Activated CD8-positive, alpha-beta T cell treated with anti-CD3 and anti-CD28 coated beads for 36 hours (primary cell): ENCODE measurements at regions not wholly inside any gene's neighbourhood (a gene's known extent, or its start where the extent isn't known, plus 50 kb on each side); places are given as distances from the start of the nearest gene placed in this dataset.

ENCODE experiments used
- ATAC-seq: fragments of 200-7000 bp; cut with Tn5 transposase; one replicate; pipeline ENCODE4 v1.10.0; 2021; ENCODE audit warnings: mild to moderate bottlenecking, moderate library complexity
- CTCF ChIA-PET: fragments of 350-600 bp; sonication (Branson Sonifier 250); formaldehyde crosslinking; loops from one replicate; lab custom pipeline; 2021; ENCODE audit warnings: antibody characterized with exemption; lab: Charles Lee
- POLR2A ChIA-PET: fragments of 350-600 bp; sonication (Branson Sonifier 250); formaldehyde crosslinking; loops from one replicate; lab custom pipeline; 2021; ENCODE audit warnings: antibody characterized with exemption; lab: Charles Lee
- DNase-seq: peaks from one replicate; pipeline ENCODE4 v3.0.0-alpha.2; 2020
- H3K27ac Mint-ChIP-seq: one replicate; pipeline ENCODE4 v1.8.0; 2021; ENCODE audit warnings: mild to moderate bottlenecking, mixed read lengths
- H3K27me3 Mint-ChIP-seq: one replicate; pipeline ENCODE4 v1.8.0; 2021; ENCODE audit warnings: mixed read lengths
- H3K36me3 Mint-ChIP-seq: one replicate; pipeline ENCODE4 v1.8.0; 2021; ENCODE audit warnings: low read depth, mixed read lengths
- H3K4me1 Mint-ChIP-seq: one replicate; pipeline ENCODE4 v1.8.0; 2021; ENCODE audit warnings: low read depth, mixed read lengths
- H3K4me3 Mint-ChIP-seq: one replicate; pipeline ENCODE4 v1.8.0; 2021; ENCODE audit warnings: mild to moderate bottlenecking, moderate library complexity, mixed read lengths
- H3K9me3 Mint-ChIP-seq: one replicate; pipeline ENCODE4 v1.8.0; 2021; ENCODE audit warnings: mixed read lengths
- intact Hi-C: fragments of 100-400 bp; cut with micrococcal nuclease; formaldehyde crosslinking; loops from one replicate; pipeline ENCODE4 v1.10.0; 2022
- TF ChIP-seq, protein P1 (sequence below): fragments of 200-600 bp; IDR thresholded peaks from one replicate; pipeline ENCODE4 v1.8.0; 2022; ENCODE audit warnings: antibody characterized with exemption, mild to moderate bottlenecking

GRCh38 chr1:61618193-61618592 lies 106.7 kb downstream of the TM2D1 start:
- H3K4me1 Mint-ChIP-seq: no peaks in the 10 kb centered on the region

DNA sequence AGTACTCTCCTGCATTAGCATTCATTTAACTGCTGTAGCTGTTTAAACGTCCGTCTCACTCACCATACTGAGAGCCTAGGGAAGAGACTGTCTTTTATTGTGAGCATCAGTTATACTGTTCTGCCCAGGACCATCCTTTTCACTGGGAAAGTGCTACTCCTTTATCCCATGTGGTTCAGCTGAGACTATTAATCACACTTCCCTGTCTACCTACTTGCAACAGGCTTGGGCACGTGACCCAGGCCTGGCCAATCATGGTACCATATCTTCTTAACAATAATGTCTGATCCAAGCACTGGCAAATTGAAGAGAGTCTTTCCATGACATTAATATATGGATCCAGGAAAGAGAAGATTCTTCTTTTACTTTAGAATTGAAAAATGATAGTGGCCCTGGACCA lies 108.1 kb downstream of the TM2D1 start:
- ChIA-PET CTCF (no interaction called here), POLR2A (no interaction called here)
- ATAC-seq (no peak), DNase-seq (no peak)
- Mint-ChIP-seq H3K27me3 (no peaks in the 10 kb centered on the region), H3K27ac (no peak overlapping the region), H3K4me1 (no peaks in the 10 kb centered on the region), H3K4me3 (no peak overlapping the region), H3K9me3 (no peaks in the 10 kb centered on the region), H3K36me3 (no peaks in the 10 kb centered on the region)
- intact Hi-C loops: no loop called here
- TF ChIP-seq, protein P1, sequence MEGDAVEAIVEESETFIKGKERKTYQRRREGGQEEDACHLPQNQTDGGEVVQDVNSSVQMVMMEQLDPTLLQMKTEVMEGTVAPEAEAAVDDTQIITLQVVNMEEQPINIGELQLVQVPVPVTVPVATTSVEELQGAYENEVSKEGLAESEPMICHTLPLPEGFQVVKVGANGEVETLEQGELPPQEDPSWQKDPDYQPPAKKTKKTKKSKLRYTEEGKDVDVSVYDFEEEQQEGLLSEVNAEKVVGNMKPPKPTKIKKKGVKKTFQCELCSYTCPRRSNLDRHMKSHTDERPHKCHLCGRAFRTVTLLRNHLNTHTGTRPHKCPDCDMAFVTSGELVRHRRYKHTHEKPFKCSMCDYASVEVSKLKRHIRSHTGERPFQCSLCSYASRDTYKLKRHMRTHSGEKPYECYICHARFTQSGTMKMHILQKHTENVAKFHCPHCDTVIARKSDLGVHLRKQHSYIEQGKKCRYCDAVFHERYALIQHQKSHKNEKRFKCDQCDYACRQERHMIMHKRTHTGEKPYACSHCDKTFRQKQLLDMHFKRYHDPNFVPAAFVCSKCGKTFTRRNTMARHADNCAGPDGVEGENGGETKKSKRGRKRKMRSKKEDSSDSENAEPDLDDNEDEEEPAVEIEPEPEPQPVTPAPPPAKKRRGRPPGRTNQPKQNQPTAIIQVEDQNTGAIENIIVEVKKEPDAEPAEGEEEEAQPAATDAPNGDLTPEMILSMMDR: no peak

More at GRCh38 chr1:61618193-61618592, 106.7 kb downstream of the TM2D1 start:
- TF ChIP-seq, protein P1: no peak
- no peaks in the 10 kb centered on the region for H3K27me3 Mint-ChIP-seq
- DNase-seq (no peak), ATAC-seq (no peak)
- POLR2A ChIA-PET: no interaction called here
- H3K27ac Mint-ChIP-seq: no peak overlapping the region
- no peaks in the 10 kb centered on the region for H3K36me3 Mint-ChIP-seq
- intact Hi-C loops: no loop called here
- H3K4me3 Mint-ChIP-seq: no peak overlapping the region
- CTCF ChIA-PET: no interaction called here
- H3K9me3 Mint-ChIP-seq: no peaks in the 10 kb centered on the region

GRCh38 chr1:61612602-61613001 lies 112.3 kb downstream of the TM2D1 start:
- DNase-seq (no peak), ATAC-seq (no peak)
- no peaks in the 10 kb centered on the region for H3K4me1 Mint-ChIP-seq
- ChIA-PET POLR2A (no interaction called here), CTCF (no interaction called here)
- no peaks in the 10 kb centered on the region for H3K27me3 Mint-ChIP-seq
- no peaks in the 10 kb centered on the region for H3K9me3 Mint-ChIP-seq
- no peak overlapping the region for H3K27ac Mint-ChIP-seq
- H3K4me3 Mint-ChIP-seq: no peak overlapping the region
- intact Hi-C loops: no loop called here
- H3K36me3 Mint-ChIP-seq: no peaks in the 10 kb centered on the region
- TF ChIP-seq, protein P1: no peak

GRCh38 chr1:61609040-61609439 lies 115.9 kb downstream of the TM2D1 start:
- CTCF ChIA-PET: interaction anchor here (1.2 kb wide), 1 partner anchor 20 kb away, joined by 3 read pairs; no protein-coding TSS in a partner anchor

GRCh38 chr1:61607448-61607847 lies 117.5 kb downstream of the TM2D1 start:
- DNase-seq (no peak), ATAC-seq (no peak)
- H3K36me3 Mint-ChIP-seq: no peaks in the 10 kb centered on the region
- no peaks in the 10 kb centered on the region for H3K4me1 Mint-ChIP-seq
- ChIA-PET POLR2A (no interaction called here), CTCF (no interaction called here)
- H3K27me3 Mint-ChIP-seq: no peaks in the 10 kb centered on the region
- intact Hi-C loops: no loop called here
- no peak overlapping the region for H3K27ac Mint-ChIP-seq
- no peak overlapping the region for H3K4me3 Mint-ChIP-seq
- TF ChIP-seq, protein P1: no peak
- no peaks in the 10 kb centered on the region for H3K9me3 Mint-ChIP-seq

More at GRCh38 chr1:61609040-61609439, 115.9 kb downstream of the TM2D1 start:
- H3K36me3 Mint-ChIP-seq: no peaks in the 10 kb centered on the region
- POLR2A ChIA-PET: no interaction called here
- H3K27me3 Mint-ChIP-seq: no peaks in the 10 kb centered on the region
- intact Hi-C loops: no loop called here
- DNase-seq (no peak), ATAC-seq (no peak)
- TF ChIP-seq, protein P1: no peak
- no peaks in the 10 kb centered on the region for H3K9me3 Mint-ChIP-seq
- no peaks in the 10 kb centered on the region for H3K4me1 Mint-ChIP-seq
- H3K4me3 Mint-ChIP-seq: no peak overlapping the region
- no peak overlapping the region for H3K27ac Mint-ChIP-seq
